AG04450 (cell line): ENCODE measurements at regions not wholly inside any gene's neighbourhood (a gene's known extent, or its start where the extent isn't known, plus 50 kb on each side); places are given as distances from the start of the nearest gene placed in this dataset.
"Not testable (repeated sequence)": the region's sequence is repeated elsewhere in the genome, so short reads cannot be mapped to it uniquely, and the experiment has no call there.

Experiments
- CTCF ChIA-PET: fragments of 300-600, 350-600 bp; formaldehyde crosslinking; extraction: SDS; loops from one replicate; lab custom pipeline; 2022; ENCODE audit warnings: antibody characterized with exemption, inconsistent platforms; lab: Charles Lee
- POLR2A ChIA-PET: fragments of 350-600 bp; formaldehyde crosslinking; extraction: SDS; loops from one replicate; lab custom pipeline; 2021; ENCODE audit warnings: antibody characterized with exemption, inconsistent platforms; lab: Yijun Ruan, JAX
- DNase-seq: peaks from one replicate; pipeline ENCODE4 v3.0.0-alpha.2; 2011; ENCODE audit warnings: low read depth, low spot score
- H3K27ac ChIP-seq: one replicate; pipeline ENCODE4 v1.5.1; 2012; ENCODE audit warnings: low read depth, low read length, control low read depth
- H3K27me3 ChIP-seq: one replicate; pipeline ENCODE4 v1.6.0; 2012; ENCODE audit warnings: low read length; ENCODE audit not compliant: control insufficient read depth, insufficient read depth
- H3K4me3 ChIP-seq: 2 replicates; pipeline ENCODE4 v1.5.1; 2011; ENCODE audit warnings: mild to moderate bottlenecking, low read depth, low read length, control low read depth
- H3K9me3 ChIP-seq: 2 replicates; pipeline ENCODE4 v1.5.1; 2012; ENCODE audit warnings: low read length; ENCODE audit not compliant: control insufficient read depth, insufficient read depth
- TF ChIP-seq, protein P1 (sequence below): IDR thresholded peaks from 2 replicates; pipeline ENCODE4 v1.5.1; 2011; ENCODE audit warnings: low read depth, low read length, control low read depth, inconsistent platforms

DNA sequence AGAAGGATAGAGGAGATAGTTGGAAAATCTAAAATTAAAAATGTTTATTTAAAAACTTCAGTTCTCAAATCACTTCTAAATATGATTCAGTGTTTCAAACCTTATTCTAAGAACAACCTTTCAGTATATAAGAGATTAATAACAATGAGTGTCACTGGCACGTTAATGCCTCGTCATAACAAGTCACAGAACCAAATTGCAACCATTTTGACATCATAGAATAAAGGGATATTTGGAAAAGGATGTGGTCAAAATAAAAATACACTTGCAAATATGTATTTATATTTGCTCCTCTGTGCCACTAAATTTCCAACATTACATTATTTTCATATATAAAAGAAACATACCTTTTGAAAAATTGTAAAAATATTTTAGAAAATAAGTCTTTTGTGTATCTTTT lies 1090.6 kb downstream of the SUCLG1 start:
- no peak for DNase-seq
- Histone ChIP-seq H3K4me3 (no peak overlapping the region), H3K27ac (no peak overlapping the region), H3K27me3 (no peaks in the 10 kb centered on the region), H3K9me3 (no peaks in the 10 kb centered on the region)
- CTCF ChIA-PET, result no interaction called here
- POLR2A ChIA-PET, result no interaction called here
- TF ChIP-seq, protein P1, sequence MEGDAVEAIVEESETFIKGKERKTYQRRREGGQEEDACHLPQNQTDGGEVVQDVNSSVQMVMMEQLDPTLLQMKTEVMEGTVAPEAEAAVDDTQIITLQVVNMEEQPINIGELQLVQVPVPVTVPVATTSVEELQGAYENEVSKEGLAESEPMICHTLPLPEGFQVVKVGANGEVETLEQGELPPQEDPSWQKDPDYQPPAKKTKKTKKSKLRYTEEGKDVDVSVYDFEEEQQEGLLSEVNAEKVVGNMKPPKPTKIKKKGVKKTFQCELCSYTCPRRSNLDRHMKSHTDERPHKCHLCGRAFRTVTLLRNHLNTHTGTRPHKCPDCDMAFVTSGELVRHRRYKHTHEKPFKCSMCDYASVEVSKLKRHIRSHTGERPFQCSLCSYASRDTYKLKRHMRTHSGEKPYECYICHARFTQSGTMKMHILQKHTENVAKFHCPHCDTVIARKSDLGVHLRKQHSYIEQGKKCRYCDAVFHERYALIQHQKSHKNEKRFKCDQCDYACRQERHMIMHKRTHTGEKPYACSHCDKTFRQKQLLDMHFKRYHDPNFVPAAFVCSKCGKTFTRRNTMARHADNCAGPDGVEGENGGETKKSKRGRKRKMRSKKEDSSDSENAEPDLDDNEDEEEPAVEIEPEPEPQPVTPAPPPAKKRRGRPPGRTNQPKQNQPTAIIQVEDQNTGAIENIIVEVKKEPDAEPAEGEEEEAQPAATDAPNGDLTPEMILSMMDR, result no peak

GRCh38 chr2:83365476-83365875 lies 1093.6 kb downstream of the SUCLG1 start:
- TF ChIP-seq, protein P1, result no peak
- POLR2A ChIA-PET, result no interaction called here
- DNase-seq, result no peak
- no peaks in the 10 kb centered on the region for H3K27me3 ChIP-seq
- no peak overlapping the region for H3K4me3 ChIP-seq
- CTCF ChIA-PET, result no interaction called here
- no peak overlapping the region for H3K27ac ChIP-seq
- H3K9me3 ChIP-seq, result no peaks in the 10 kb centered on the region

GRCh38 chr2:83364264-83364663 lies 1094.8 kb downstream of the SUCLG1 start:
- CTCF ChIA-PET, result no interaction called here
- TF ChIP-seq, protein P1, result no peak
- no peak for DNase-seq
- H3K27ac ChIP-seq, result no peak overlapping the region
- H3K4me3 ChIP-seq, result no peak overlapping the region
- H3K9me3 ChIP-seq, result no peaks in the 10 kb centered on the region
- POLR2A ChIA-PET, result no interaction called here
- H3K27me3 ChIP-seq, result no peaks in the 10 kb centered on the region

- CTCF ChIA-PET, POLR2A ChIA-PET, H3K4me3 ChIP-seq, DNase-seq, H3K27ac ChIP-seq, H3K27me3 ChIP-seq, H3K9me3 ChIP-seq: not testable (repeated sequence)
Observed at GRCh38 chr2:83363138-83363537, 1095.9 kb downstream of the SUCLG1 start.

DNA sequence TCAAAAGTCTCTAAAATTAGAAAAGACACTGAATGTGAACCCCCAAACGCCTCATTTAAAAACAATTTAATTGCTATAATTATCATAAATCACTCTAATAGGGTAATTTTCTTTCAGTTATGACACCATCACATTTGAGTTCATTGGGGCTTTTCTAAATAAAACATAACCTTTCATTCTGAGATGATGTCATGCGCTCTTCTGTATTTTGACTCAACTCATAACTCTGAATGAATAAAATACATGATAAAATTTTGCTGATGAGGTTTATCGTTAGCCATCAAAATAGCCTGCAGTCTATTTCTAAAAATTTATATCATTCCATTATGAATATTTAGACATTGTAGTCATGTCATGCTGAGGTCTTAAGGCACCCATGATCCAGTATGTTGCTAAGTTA lies 1099.7 kb downstream of the SUCLG1 start:
- CTCF ChIA-PET, result no interaction called here
- H3K9me3 ChIP-seq, result no peaks in the 10 kb centered on the region
- TF ChIP-seq, protein P1, result no peak
- POLR2A ChIA-PET, result no interaction called here
- H3K27me3 ChIP-seq, result no peaks in the 10 kb centered on the region
- no peak for DNase-seq
- H3K4me3 ChIP-seq, result no peak overlapping the region
- H3K27ac ChIP-seq, result no peak overlapping the region

GRCh38 chr2:83342860-83343329 lies 1116.2 kb downstream of the SUCLG1 start:
- no peaks in the 10 kb centered on the region for H3K27me3 ChIP-seq
- ChIA-PET POLR2A (no interaction called here), CTCF (no interaction called here)
- TF ChIP-seq, protein P1, result no peak
- DNase-seq, result no peak
- H3K9me3 ChIP-seq, result no peaks in the 10 kb centered on the region
- no peak overlapping the region for H3K4me3 ChIP-seq
- no peak overlapping the region for H3K27ac ChIP-seq
